GM18867 (cell line): ENCODE measurements at regions not wholly inside any gene's neighbourhood (a gene's known extent, or its start where the extent isn't known, plus 50 kb on each side); places are given as distances from the start of the nearest gene placed in this dataset.
"Not testable (repeated sequence)": the region's sequence is repeated elsewhere in the genome, so short reads cannot be mapped to it uniquely, and the experiment has no call there.

Source experiments
- ATAC-seq: cut with Tn5 transposase; IDR thresholded peaks from one replicate; pipeline ENCODE4 v1.9.1; 2021; ENCODE audit warnings: mild to moderate bottlenecking, moderate library complexity; ENCODE audit not compliant: unreplicated experiment

- ATAC-seq: no peak
These were observed 72.5 kb upstream of the P3H2 start for GRCh38 chr3:190193210-190193609.

- ATAC-seq: no peak
These were observed 72.0 kb upstream of the P3H2 start for GRCh38 chr3:190192739-190193138.

- ATAC-seq: no peak
These were observed 71.4 kb upstream of the P3H2 start for GRCh38 chr3:190192087-190192486.

- no peak for ATAC-seq
These were observed 67.5 kb upstream of the P3H2 start for GRCh38 chr3:190188197-190188596.

- no peak for ATAC-seq
These were observed 62.4 kb upstream of the P3H2 start for GRCh38 chr3:190183121-190183520.

GRCh38 chr3:190182418-190183043 lies 61.8 kb upstream of the P3H2 start:
- ATAC-seq: no peak

GRCh38 chr3:190180268-190180667 lies 59.6 kb upstream of the P3H2 start:
- no peak for ATAC-seq

- ATAC-seq: no peak
These were observed 58.1 kb upstream of the P3H2 start for GRCh38 chr3:190178779-190179178.

- not testable (repeated sequence) for ATAC-seq
These were observed 56.3 kb upstream of the P3H2 start for GRCh38 chr3:190176933-190177525.

GRCh38 chr3:190176106-190176505 lies 55.4 kb upstream of the P3H2 start:
- ATAC-seq: not testable (repeated sequence)

- ATAC-seq: no peak
These were observed 54.8 kb upstream of the P3H2 start for GRCh38 chr3:190175490-190175889.

GRCh38 chr3:190174471-190174870 lies 53.8 kb upstream of the P3H2 start:
- ATAC-seq: no peak

GRCh38 chr3:190173426-190173825 lies 52.7 kb upstream of the P3H2 start:
- ATAC-seq: no peak

GRCh38 chr3:190172751-190173150 lies 52.1 kb upstream of the P3H2 start:
- ATAC-seq: no peak
